ENCODE measurements at regions not wholly inside any gene's neighbourhood (a gene's known extent, or its start where the extent isn't known, plus 50 kb on each side); places are given as distances from the start of the nearest gene placed in this dataset.

GRCh38 chr7:156062286-156062685, 250.0 kb upstream of the SHH start:
- TF ChIP-seq CTCF (conservative IDR thresholded peaks at IDR 0.05) (no peak), ZFX (IDR thresholded peaks at IDR 0.05) (no peak)

All from C4-2B (cell line).